GM18519 (cell line): ENCODE measurements at regions not wholly inside any gene's neighbourhood (a gene's known extent, or its start where the extent isn't known, plus 50 kb on each side); places are given as distances from the start of the nearest gene placed in this dataset.
"Not testable (repeated sequence)": the region's sequence is repeated elsewhere in the genome, so short reads cannot be mapped to it uniquely, and the experiment has no call there.

Source experiments
- ATAC-seq: cut with Tn5 transposase; IDR thresholded peaks from one replicate; pipeline ENCODE4 v1.9.1; 2021; ENCODE audit warnings: mild to moderate bottlenecking, moderate library complexity; ENCODE audit not compliant: unreplicated experiment, low FRiP score

GRCh38 chr20:5660756-5661155, 50.0 kb upstream of the GPCPD1 start:
- ATAC-seq = not testable (repeated sequence)
